Suprapubic skin (tissue), 4 donors: ENCODE measurements at regions not wholly inside any gene's neighbourhood (a gene's known extent, or its start where the extent isn't known, plus 50 kb on each side); places are given as distances from the start of the nearest gene placed in this dataset.

Source experiments
- POLR2A ChIP-seq, 2 donors: fragments of 450-650 bp; IDR thresholded peaks; one replicate each; pipeline ENCODE4 v1.6.1; 2017; ENCODE audit warnings: antibody characterized with exemption in 2 of 2, mild to moderate bottlenecking in 2 of 2, moderate library complexity in 2 of 2
- POLR2AphosphoS5 ChIP-seq, 3 donors: sonication (generic); formaldehyde crosslinking; IDR thresholded peaks; one replicate each; pipeline ENCODE4 v1.6.1; 2017; ENCODE audit warnings: antibody characterized with exemption in 3 of 3
- TF ChIP-seq, protein P1 (sequence below), 2 donors: fragments of 200-600 bp in 1 of 2; fragments of 450-650 bp in 1 of 2; sonication (generic) in 1 of 2; IDR thresholded peaks; one replicate each; pipeline ENCODE4 v1.5.1; 2016 to 2019; ENCODE audit warnings: antibody characterized with exemption in 2 of 2, mild to moderate bottlenecking in 1 of 2, moderate library complexity in 1 of 2

DNA sequence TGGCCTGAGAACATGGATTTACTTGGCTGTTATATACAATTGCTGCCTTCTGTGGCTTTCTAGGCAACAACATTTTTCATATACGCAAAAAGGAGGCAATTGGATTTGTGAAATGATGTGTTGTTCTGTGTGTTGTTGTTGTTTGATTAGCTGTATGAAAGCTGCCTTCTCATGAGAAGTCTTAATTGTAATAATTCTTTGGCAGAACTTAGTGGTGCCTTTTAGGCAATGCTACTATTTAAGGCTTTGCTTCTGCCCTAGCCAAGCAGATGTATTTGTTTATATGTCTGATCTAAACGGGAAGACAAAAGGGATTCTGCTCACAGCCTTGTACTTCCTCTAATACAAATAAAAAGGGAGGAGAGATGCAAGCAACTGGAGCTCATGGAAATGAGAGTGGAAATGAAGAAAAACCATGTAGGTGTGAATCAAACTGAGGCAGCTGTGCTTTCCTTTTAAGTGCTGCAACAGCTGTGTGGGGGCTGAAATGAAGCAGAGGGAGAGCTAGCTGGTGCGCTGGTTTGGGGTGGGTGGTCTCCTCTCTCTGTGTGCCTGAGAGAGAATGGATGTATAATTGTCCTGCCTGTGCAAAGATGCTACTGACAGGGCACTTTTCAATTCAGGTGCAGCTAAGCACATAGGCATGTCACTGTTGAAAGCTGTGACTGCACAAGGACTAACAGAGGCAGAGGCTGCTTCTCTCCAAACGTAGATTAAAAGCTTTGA lies 386.9 kb upstream of the MAN1A1 start:
- TF ChIP-seq POLR2AphosphoS5 (IDR thresholded peaks at IDR 0.05) = no peak
- TF ChIP-seq, protein P1, sequence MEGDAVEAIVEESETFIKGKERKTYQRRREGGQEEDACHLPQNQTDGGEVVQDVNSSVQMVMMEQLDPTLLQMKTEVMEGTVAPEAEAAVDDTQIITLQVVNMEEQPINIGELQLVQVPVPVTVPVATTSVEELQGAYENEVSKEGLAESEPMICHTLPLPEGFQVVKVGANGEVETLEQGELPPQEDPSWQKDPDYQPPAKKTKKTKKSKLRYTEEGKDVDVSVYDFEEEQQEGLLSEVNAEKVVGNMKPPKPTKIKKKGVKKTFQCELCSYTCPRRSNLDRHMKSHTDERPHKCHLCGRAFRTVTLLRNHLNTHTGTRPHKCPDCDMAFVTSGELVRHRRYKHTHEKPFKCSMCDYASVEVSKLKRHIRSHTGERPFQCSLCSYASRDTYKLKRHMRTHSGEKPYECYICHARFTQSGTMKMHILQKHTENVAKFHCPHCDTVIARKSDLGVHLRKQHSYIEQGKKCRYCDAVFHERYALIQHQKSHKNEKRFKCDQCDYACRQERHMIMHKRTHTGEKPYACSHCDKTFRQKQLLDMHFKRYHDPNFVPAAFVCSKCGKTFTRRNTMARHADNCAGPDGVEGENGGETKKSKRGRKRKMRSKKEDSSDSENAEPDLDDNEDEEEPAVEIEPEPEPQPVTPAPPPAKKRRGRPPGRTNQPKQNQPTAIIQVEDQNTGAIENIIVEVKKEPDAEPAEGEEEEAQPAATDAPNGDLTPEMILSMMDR (IDR thresholded peaks at IDR 0.05) = no peak
- TF ChIP-seq POLR2A (IDR thresholded peaks at IDR 0.05) = no peak
